GM10266 (cell line): ENCODE measurements at regions not wholly inside any gene's neighbourhood (a gene's known extent, or its start where the extent isn't known, plus 50 kb on each side); places are given as distances from the start of the nearest gene placed in this dataset.

Source experiments
- DNase-seq: peaks from one replicate; pipeline ENCODE4 v3.0.0; 2012; ENCODE audit errors: extremely low spot score
- CTCF ChIP-seq: IDR thresholded peaks from 2 replicates; pipeline ENCODE4 v1.5.1; 2012; ENCODE audit warnings: mild to moderate bottlenecking, low read depth; ENCODE audit not compliant: control insufficient read depth, insufficient read depth; ENCODE audit errors: missing control alignments

DNA sequence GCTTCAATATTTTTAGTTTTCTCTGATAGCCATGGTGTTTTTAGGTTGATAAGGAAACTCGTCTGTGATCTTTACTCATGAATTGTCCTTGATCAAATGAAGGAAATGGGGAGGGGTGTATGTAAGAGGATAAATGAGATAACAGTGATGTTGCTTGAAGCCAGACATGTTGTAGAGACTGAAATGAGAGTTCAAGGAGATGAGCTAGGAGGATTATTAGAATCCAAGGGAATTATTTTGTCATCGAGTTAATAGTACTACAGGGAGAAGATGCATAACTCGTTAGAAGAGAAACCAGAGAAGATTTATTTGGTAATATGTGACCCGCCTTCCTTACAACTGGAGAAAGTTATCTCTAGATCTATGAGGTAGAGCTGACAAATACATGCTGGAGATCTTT is 371.3 kb upstream of the DDHD1 start:
- no peak for DNase-seq
- TF ChIP-seq CTCF, result no peak

DNA sequence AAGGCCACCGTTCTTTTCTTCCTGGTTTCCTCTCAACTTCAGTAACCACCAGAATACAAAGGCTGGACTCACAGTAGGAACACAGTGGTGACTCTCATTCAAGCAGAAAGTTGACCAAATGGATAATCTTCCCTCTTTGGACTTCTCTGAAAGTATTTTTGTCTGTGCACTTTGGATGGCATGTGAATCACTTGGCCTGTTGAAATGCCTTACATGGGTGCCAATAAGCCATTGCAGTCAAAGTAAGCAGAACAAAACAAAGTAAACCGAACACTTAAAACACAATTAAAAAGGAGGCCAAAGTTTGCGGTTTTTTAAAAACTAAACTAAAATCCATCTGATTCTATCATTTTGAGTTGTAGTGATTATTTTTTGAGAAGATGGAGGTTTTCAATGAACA is 370.1 kb upstream of the DDHD1 start:
- TF ChIP-seq CTCF, result no peak
- no peak for DNase-seq

- no peak for DNase-seq
- TF ChIP-seq CTCF, result no peak
Measured at GRCh38 chr14:53520078-53520928, 367.2 kb upstream of the DDHD1 start.

- no peak for TF ChIP-seq CTCF
- DNase-seq, result no peak
Measured at GRCh38 chr14:53519137-53519536, 366.0 kb upstream of the DDHD1 start.

DNA sequence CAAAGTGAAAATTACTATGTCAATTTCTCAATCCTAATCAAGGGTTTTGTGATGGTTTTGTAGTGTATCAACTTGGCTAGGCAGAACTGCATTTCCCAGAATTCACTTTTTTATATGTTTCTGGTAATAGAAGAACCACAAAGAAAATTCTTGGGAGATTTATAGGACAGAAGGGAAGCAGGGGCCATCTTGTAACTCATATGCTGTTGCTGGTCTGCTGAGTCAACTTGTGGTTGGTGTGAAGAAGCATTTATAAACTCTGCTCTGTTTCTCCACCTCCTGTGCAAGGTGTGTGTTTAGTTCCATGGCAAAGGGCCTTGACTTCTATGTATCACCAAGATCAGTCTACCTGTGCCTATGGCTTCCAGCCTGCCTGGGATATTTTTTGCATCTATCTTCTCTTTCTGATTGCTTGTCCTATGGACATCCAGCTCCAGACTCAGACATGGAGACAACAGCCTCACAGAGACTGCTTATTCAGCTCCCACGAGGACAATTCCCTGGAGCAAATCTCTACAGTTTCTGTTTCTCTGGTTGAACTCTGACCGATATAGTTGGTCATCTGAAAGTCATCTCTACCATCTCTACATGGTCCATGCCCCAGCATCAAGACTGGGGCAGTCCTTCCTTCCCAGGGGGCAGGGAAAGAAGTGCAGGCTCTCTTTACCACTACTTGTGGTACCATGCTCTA is 364.3 kb upstream of the DDHD1 start:
- no peak for TF ChIP-seq CTCF
- no peak for DNase-seq

DNA sequence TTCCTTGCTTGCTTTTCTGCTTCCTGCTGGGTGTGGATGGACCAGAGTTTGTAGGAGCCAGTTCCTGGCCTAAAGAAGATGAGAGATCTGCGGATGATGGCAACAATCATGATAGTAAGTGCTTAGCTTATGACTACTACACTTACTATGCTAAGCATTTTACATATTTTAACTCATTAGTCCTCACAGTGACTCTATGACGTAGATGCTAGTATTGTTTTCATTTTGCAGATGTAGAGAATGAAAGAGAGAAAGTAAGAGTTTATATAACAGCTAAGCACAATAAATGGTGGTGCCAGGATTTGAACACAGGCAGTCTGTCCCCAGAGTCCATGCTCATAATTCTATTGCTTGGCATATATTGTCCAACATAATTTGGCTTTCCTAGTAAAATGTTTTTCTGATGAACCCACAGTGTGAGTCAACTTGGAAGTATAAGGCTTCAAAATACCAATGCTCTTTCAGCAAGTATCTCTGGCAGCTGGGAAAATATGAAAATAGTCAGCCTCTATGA is 363.2 kb upstream of the DDHD1 start:
- no peak for TF ChIP-seq CTCF
- DNase-seq, result no peak

DNA sequence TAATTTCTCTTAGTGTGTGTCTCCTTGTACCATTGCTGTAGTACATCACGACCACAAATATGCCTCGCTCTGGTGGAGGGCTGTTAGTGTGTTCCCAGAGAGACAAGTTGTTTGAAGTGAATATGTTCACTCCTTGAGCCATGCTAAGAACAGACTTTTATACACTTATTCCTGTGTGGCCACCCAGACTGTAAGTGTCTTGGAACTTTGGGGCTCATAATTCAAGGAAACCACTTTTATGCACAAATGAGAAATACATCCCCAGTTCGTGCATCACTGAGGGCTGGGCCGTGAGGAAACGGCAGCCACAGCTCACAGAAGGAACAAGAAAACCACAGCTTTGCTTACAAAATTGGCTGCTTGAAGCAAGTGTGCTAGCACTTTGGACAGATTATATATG is 362.2 kb upstream of the DDHD1 start:
- TF ChIP-seq CTCF, result no peak
- no peak for DNase-seq
